ENCODE measurements at regions not wholly inside any gene's neighbourhood (a gene's known extent, or its start where the extent isn't known, plus 50 kb on each side); places are given as distances from the start of the nearest gene placed in this dataset.

DNA sequence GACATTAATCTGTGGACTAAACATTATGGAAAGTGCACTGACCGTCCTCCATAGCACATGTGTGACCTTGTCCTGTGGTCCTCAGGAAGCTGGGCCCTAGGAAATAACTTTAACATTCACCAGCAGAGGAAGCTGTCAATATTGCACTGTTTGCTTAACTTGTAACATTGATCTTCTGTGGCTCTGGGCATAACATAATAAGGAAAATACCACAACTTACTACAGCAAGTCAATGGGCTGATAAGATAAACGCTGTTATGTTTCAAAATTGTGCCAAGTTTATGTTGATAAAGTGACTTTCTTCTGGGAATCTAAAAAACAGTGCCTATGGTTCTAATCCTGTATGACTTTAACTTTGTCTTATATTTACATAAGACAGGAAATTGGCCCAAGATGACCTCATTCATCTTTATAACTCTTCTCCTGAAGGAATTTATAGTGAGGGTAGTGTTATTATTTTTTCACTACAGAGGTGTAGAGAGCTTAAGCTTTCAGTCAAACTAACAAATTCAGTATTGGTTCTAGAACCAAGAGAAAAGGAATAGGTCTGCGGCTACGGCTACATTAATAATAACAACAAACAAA lies 113.7 kb upstream of the MAP4K3 start:
- no peak overlapping the region for H3K4me3 Mint-ChIP-seq
- peaks cover 0 to 2% (median 0%) of the 10 kb centered on the region in 6 donors for H3K9me3 Mint-ChIP-seq
- peaks cover 0 to 2% (median 0%) of the 10 kb centered on the region in 3 donors for H3K27me3 Mint-ChIP-seq (ENCODE audit: low read depth in 3 of 3)
- no peak overlapping the region for H3K27ac Mint-ChIP-seq
- no peak for DNase-seq
- H3K4me1 Mint-ChIP-seq, result no peaks in the 10 kb centered on the region
- no peaks in the 10 kb centered on the region for H3K36me3 Mint-ChIP-seq

GRCh38 chr2:39558906-39559305 lies 106.8 kb upstream of the TMEM178A start:
- peaks cover 4 to 8% (median 6%) of the 10 kb centered on the region in 3 donors for H3K36me3 Mint-ChIP-seq
- no peak overlapping the region for H3K27ac Mint-ChIP-seq
- H3K4me1 Mint-ChIP-seq, result no peaks in the 10 kb centered on the region
- H3K4me3 Mint-ChIP-seq, result no peak overlapping the region
- peaks cover 0 to 6% (median 0%) of the 10 kb centered on the region in 3 donors for H3K27me3 Mint-ChIP-seq (ENCODE audit: low read depth in 3 of 3)
- peaks cover 17 to 31% (median 25%) of the 10 kb centered on the region in 6 donors for H3K9me3 Mint-ChIP-seq
- no peak for DNase-seq

DNA sequence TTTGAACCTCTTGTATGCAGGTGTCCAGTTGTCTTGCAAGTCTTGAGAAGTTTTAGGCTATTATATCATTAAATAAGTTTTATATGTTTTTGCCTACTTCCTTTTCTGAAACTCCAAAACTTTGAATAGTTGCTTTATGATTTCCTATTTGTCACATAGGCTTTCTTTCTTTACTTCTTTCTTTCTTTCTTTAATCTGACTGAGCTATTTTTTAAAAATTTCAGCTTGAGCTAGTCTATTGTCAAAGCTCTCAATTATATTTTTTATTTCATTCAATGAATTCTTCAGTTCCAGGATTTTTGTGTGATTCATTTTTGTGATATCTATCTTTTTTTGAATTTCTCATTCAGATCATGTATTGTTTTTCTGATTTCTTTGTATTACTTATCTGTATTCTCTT lies 102.1 kb upstream of the TMEM178A start:
- Mint-ChIP-seq H3K36me3 (peaks cover 4 to 8% (median 6%) of the 10 kb centered on the region in 3 donors), H3K4me1 (no peaks in the 10 kb centered on the region), H3K27ac (no peak overlapping the region), H3K9me3 (peaks cover 21 to 43% (median 30%) of the 10 kb centered on the region in 6 donors), H3K4me3 (no peak overlapping the region), H3K27me3 (ENCODE audit: low read depth in 3 of 3) (peaks cover 0 to 2% (median 0%) of the 10 kb centered on the region in 3 donors)
- DNase-seq, result no peak

DNA sequence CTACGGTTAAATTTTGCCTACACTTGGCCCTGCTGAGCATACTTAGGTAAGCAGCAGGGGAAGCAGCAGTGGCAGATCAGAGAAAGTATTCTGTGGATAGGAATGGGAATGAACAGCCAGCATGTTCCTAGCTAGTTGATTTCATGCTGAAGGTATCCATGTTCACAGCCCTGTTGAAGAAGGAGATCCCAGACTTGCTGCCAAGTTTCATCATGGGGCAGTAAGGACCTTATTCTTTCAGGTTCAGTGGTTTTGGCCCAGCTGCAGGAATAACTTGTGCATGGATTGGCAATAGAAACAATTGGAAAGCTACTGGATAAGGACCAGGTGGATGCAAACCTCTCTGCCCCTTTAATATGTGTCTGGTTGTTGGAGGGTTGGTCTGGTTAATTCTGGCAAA lies 98.2 kb upstream of the TMEM178A start:
- Mint-ChIP-seq H3K4me3 (no peak overlapping the region), H3K27ac (no peak overlapping the region), H3K4me1 (no peaks in the 10 kb centered on the region), H3K36me3 (peaks cover 4 to 8% (median 6%) of the 10 kb centered on the region in 3 donors), H3K9me3 (peaks cover 17 to 26% (median 19%) of the 10 kb centered on the region in 6 donors), H3K27me3 (ENCODE audit: low read depth in 3 of 3) (peaks cover 0 to 2% (median 0%) of the 10 kb centered on the region in 3 donors)
- DNase-seq, result no peak

- Mint-ChIP-seq H3K4me1 (no peaks in the 10 kb centered on the region), H3K36me3 (peaks cover 0 to 4% (median 3%) of the 10 kb centered on the region in 3 donors), H3K27me3 (ENCODE audit: low read depth in 3 of 3) (peaks cover 0 to 2% (median 0%) of the 10 kb centered on the region in 3 donors), H3K4me3 (no peak overlapping the region), H3K9me3 (peaks cover 11 to 20% (median 14%) of the 10 kb centered on the region in 6 donors), H3K27ac (no peak overlapping the region)
- no peak for DNase-seq
These were observed 97.6 kb upstream of the TMEM178A start for GRCh38 chr2:39568116-39568515.

DNA sequence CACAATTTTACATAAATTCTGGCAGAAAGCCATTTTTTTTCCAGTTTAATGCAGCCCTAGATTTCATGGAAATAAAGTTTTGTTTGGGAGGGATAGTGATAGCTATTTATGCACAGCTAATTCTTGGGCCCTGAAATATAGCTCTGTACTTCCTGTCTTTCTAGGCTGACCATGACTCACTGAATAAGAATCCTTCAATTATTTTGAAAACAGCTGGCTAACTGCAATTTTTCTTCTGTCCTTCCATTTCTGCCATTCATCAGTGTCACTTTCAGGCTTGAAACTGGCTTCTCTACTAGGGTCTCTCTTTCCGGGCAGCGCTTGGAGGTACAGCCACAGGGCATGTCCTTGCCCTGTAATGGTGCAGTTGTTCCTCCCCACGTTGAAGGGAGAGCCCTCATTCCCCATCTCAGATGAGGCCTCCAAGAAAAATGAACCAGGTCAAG lies 97.1 kb upstream of the TMEM178A start:
- Mint-ChIP-seq H3K4me1 (no peaks in the 10 kb centered on the region), H3K9me3 (peaks cover 6 to 15% (median 10%) of the 10 kb centered on the region in 6 donors), H3K27ac (no peak overlapping the region), H3K27me3 (ENCODE audit: low read depth in 3 of 3) (peaks cover 0 to 2% (median 0%) of the 10 kb centered on the region in 3 donors), H3K36me3 (no peaks in the 10 kb centered on the region), H3K4me3 (no peak overlapping the region)
- DNase-seq, result no peak

DNA sequence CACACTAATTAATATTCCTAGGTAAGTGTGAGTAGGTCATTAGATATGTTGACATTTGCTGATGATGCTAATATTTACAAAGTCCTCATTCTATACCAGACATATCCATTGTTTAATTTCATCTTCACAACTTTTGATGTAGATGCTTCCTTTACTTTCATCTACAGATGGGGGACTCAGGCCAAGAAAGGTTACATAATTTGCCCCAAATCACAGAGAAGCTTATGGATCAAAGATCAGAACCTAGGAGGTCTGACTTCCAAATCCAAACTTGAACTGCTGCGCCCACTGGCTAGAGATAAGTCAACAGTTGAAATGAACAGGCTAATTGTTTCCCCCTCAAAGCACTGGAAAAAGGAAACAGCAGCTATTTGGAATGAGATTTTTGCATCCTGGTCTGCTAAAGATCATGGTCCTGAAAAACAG lies 95.6 kb upstream of the TMEM178A start:
- H3K4me3 Mint-ChIP-seq, result no peak overlapping the region
- H3K27me3 Mint-ChIP-seq (ENCODE audit: low read depth in 3 of 3), result peaks cover 0 to 2% (median 0%) of the 10 kb centered on the region in 3 donors
- no peaks in the 10 kb centered on the region for H3K36me3 Mint-ChIP-seq
- peaks cover 0 to 6% (median 3%) of the 10 kb centered on the region in 6 donors for H3K9me3 Mint-ChIP-seq
- no peak overlapping the region for H3K27ac Mint-ChIP-seq
- DNase-seq, result no peak
- H3K4me1 Mint-ChIP-seq, result no peaks in the 10 kb centered on the region

DNA sequence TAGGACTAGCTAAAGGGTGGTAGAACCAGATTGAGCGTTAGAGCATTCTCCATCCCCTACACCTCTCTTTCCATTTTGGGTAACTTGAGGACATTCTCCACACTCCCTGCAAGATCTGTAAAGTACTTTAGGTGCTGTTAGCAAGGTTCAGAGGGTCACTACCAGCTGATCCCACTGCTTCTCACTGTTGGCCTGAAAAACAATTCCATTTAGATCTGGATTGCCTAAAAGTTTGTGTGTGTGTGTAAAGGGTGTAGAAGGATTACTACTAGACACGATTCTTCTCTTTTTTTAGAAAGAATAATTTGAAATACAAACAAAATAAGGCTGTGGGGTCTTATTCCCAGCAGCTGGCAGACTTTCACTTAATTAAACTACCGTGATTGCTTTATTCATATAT lies 95.1 kb upstream of the TMEM178A start:
- Mint-ChIP-seq H3K9me3 (peaks cover 0 to 6% (median 3%) of the 10 kb centered on the region in 6 donors), H3K27me3 (ENCODE audit: low read depth in 3 of 3) (peaks cover 0 to 2% (median 0%) of the 10 kb centered on the region in 3 donors), H3K4me3 (no peak overlapping the region), H3K27ac (no peak overlapping the region), H3K4me1 (no peaks in the 10 kb centered on the region), H3K36me3 (no peaks in the 10 kb centered on the region)
- no peak for DNase-seq

DNA sequence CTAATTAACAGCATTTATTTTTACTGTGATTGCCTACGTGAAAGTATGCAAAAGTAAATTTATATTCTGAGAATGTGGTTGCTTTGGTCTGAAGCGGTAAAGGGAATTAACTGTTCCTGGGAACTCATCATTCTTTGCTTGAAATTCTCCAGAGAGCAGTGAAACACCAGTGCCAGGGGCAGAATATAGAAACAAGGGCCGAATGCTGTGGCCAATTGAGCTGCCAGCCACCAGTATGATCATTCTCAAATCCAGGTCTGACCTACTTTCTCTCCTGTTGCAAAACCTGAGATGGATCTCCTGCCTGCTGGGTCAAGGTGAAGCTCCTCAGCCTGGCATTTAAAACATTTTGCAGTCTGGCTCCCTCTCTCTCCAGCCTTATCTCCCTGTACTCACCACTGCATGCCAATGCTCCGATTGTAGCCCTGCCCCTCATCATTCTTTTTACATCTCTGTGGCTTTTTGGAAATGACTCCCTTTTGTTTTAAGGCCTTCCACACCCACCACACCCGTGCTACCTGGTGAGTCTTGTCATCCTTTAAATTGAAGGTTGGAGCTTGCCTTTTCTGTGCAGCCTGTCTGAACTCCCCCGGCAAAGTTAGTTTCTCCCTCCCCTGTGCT lies 94.5 kb upstream of the TMEM178A start:
- H3K27ac Mint-ChIP-seq, result no peak overlapping the region
- DNase-seq, result no peak
- H3K9me3 Mint-ChIP-seq, result peaks cover 0 to 3% (median 0%) of the 10 kb centered on the region in 6 donors
- H3K27me3 Mint-ChIP-seq (ENCODE audit: low read depth in 3 of 3), result no peaks in the 10 kb centered on the region
- no peaks in the 10 kb centered on the region for H3K4me1 Mint-ChIP-seq
- no peak overlapping the region for H3K4me3 Mint-ChIP-seq
- H3K36me3 Mint-ChIP-seq, result no peaks in the 10 kb centered on the region

GRCh38 chr2:39573276-39573675 lies 92.4 kb upstream of the TMEM178A start:
- no peak for DNase-seq
- Mint-ChIP-seq H3K27me3 (ENCODE audit: low read depth in 3 of 3) (peaks cover 0 to 4% (median 0%) of the 10 kb centered on the region in 3 donors), H3K27ac (no peak overlapping the region), H3K9me3 (peaks cover 0 to 8% (median 3%) of the 10 kb centered on the region in 6 donors), H3K4me1 (no peaks in the 10 kb centered on the region), H3K4me3 (no peak overlapping the region), H3K36me3 (no peaks in the 10 kb centered on the region)

DNA sequence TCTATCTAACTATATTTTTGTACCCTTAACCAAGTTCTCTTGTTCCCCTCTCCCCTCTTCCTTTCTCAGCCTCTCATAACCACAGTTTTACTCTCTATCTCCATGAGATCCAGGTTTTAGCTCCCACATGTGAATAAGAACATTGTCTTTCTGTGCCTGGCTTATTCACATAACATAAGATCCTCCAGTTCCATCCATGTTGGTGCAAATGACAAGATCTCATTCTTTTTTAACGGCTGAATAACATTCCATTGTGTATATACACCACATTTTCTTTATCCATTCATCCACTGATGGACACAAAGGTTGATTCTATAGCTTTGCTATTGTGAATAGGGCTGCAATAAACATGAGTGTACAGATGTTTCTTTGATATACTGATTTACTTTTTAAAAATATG lies 83.9 kb upstream of the TMEM178A start:
- Mint-ChIP-seq H3K9me3 (peaks cover 3 to 17% (median 8%) of the 10 kb centered on the region in 6 donors), H3K27me3 (ENCODE audit: low read depth in 3 of 3) (peaks cover 2 to 10% (median 4%) of the 10 kb centered on the region in 3 donors), H3K4me1 (no peaks in the 10 kb centered on the region), H3K4me3 (no peak overlapping the region), H3K27ac (no peak overlapping the region), H3K36me3 (no peaks in the 10 kb centered on the region)
- no peak for DNase-seq

- peaks cover 3 to 9% (median 6%) of the 10 kb centered on the region in 6 donors for H3K9me3 Mint-ChIP-seq
- H3K4me1 Mint-ChIP-seq, result no peaks in the 10 kb centered on the region
- DNase-seq, result no peak
- no peak overlapping the region for H3K27ac Mint-ChIP-seq
- no peaks in the 10 kb centered on the region for H3K36me3 Mint-ChIP-seq
- no peak overlapping the region for H3K4me3 Mint-ChIP-seq
- H3K27me3 Mint-ChIP-seq (ENCODE audit: low read depth in 3 of 3), result peaks cover 4 to 6% (median 4%) of the 10 kb centered on the region in 3 donors
These were observed 82.5 kb upstream of the TMEM178A start for GRCh38 chr2:39583213-39583612.

- no peak for DNase-seq
- H3K36me3 Mint-ChIP-seq, result no peaks in the 10 kb centered on the region
- H3K4me1 Mint-ChIP-seq, result no peaks in the 10 kb centered on the region
- no peak overlapping the region for H3K27ac Mint-ChIP-seq
- H3K9me3 Mint-ChIP-seq, result peaks cover 3 to 9% (median 6%) of the 10 kb centered on the region in 6 donors
- peaks cover 4 to 6% (median 5%) of the 10 kb centered on the region in 3 donors for H3K27me3 Mint-ChIP-seq (ENCODE audit: low read depth in 3 of 3)
- no peak overlapping the region for H3K4me3 Mint-ChIP-seq
These were observed 81.9 kb upstream of the TMEM178A start for GRCh38 chr2:39583781-39584180.

DNA sequence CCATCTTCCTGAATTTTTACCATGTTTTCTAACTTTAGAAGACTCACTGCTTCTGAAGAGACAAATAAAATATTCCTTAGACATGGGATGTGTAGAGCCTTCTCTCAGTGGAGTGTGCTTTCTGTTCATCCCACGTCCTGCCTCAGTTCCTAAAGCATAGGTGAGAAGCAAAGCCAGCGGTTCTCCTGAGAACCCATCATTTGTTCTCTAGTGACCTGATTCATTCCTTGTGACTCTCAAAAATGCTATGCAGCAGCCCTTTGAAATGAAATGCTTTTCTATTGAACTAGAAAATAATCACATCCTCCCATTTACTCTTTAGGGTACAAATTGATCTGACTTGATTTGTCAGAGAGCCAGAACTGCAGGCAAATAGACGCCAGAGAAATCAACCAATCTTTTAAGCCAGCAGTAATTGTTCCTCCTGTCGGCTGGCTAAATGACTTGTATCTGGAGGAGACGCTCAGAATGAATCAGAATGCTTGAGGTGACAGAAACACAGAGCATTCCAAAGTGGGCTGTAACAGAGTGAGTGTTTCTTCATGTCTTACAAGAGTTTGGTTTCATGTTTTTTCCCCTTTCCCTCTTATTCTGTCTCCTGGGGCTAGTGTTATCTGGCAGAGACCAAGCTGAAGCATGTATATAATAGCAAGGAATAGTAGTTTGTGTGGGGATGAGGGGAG lies 81.3 kb upstream of the TMEM178A start:
- Mint-ChIP-seq H3K27me3 (ENCODE audit: low read depth in 3 of 3) (peaks cover 4 to 6% (median 5%) of the 10 kb centered on the region in 3 donors), H3K9me3 (peaks cover 3 to 9% (median 5%) of the 10 kb centered on the region in 6 donors), H3K36me3 (no peaks in the 10 kb centered on the region), H3K27ac (no peak overlapping the region), H3K4me3 (no peak overlapping the region), H3K4me1 (no peaks in the 10 kb centered on the region)
- no peak for DNase-seq

Measured in immature natural killer cell (primary cell).